Karpas-422 (cell line): ENCODE measurements at regions not wholly inside any gene's neighbourhood (a gene's known extent, or its start where the extent isn't known, plus 50 kb on each side); places are given as distances from the start of the nearest gene placed in this dataset.
"Not testable (repeated sequence)": the region's sequence is repeated elsewhere in the genome, so short reads cannot be mapped to it uniquely, and the experiment has no call there.

Experiments used
- DNase-seq: peaks from one replicate; pipeline ENCODE4 v3.0.0-alpha.2; 2015
- H2AFZ ChIP-seq: fragments of 200-600 bp; sonication (generic); 2 replicates; pipeline ENCODE4 v1.6.1; 2014; ENCODE audit warnings: antibody characterized with exemption, low read length, mixed read lengths
- H3K27ac ChIP-seq: fragments of 200-600 bp; sonication (generic); 2 replicates; pipeline ENCODE4 v1.5.1; 2014; ENCODE audit warnings: mild to moderate bottlenecking, low read length, moderate library complexity
- H3K27me3 ChIP-seq: fragments of 200-600 bp; sonication (generic); 2 replicates; pipeline ENCODE4 v1.6.1; 2014; ENCODE audit warnings: low read length, mixed read lengths
- H3K36me3 ChIP-seq: fragments of 200-600 bp; sonication (generic); 2 replicates; pipeline ENCODE4 v1.6.1; 2014; ENCODE audit warnings: low read length, mixed read lengths; ENCODE audit not compliant: insufficient read depth
- H3K4me1 ChIP-seq: fragments of 200-600 bp; sonication (generic); 2 replicates; pipeline ENCODE4 v1.6.1; 2014; ENCODE audit warnings: mild to moderate bottlenecking, low read length, mixed read lengths
- H3K4me2 ChIP-seq: fragments of 200-600 bp; sonication (generic); 2 replicates; pipeline ENCODE4 v1.6.1; 2014; ENCODE audit warnings: low read length, low read depth, mild to moderate bottlenecking; ENCODE audit not compliant: poor library complexity, severe bottlenecking
- H3K4me3 ChIP-seq: fragments of 200-600 bp; sonication (generic); 2 replicates; pipeline ENCODE4 v1.5.1; 2014; ENCODE audit warnings: mild to moderate bottlenecking, antibody characterized with exemption, low read length, mixed read lengths
- H3K79me2 ChIP-seq: fragments of 200-600 bp; sonication (generic); 2 replicates; pipeline ENCODE4 v1.6.1; 2014; ENCODE audit warnings: mild to moderate bottlenecking, low read length, mixed read lengths
- H3K9ac ChIP-seq: fragments of 200-600 bp; sonication (generic); 2 replicates; pipeline ENCODE4 v1.6.0; 2014; ENCODE audit warnings: low read length
- H3K9me2 ChIP-seq: fragments of 200-600 bp; sonication (generic), shearing (Covaris generic); replicated peaks from 2 replicates; pipeline ENCODE4 v1.6.0; 2014; ENCODE audit warnings: mild to moderate bottlenecking, low read length, moderate library complexity; ENCODE audit not compliant: insufficient read depth
- H3K9me3 ChIP-seq: fragments of 300-700, 200-600 bp; sonication (generic); 2 replicates; pipeline ENCODE4 v1.6.1; 2014; ENCODE audit warnings: low read length, mixed read lengths
- H4K20me1 ChIP-seq: fragments of 200-600 bp; sonication (generic); 2 replicates; pipeline ENCODE4 v1.6.1; 2014; ENCODE audit warnings: mild to moderate bottlenecking, antibody characterized with exemption, low read length, low read depth; ENCODE audit not compliant: insufficient read depth

GRCh38 chr18:22826726-22827125 is 106.4 kb upstream of the RBBP8 start:
- Histone ChIP-seq H3K9ac (no peak overlapping the region), H3K36me3 (no peaks in the 10 kb centered on the region), H2AFZ (no peak overlapping the region), H3K4me1 (peaks cover 8% of the 10 kb centered on the region), H3K4me2 (no peak overlapping the region), H3K79me2 (no peaks in the 10 kb centered on the region), H3K9me2 (no peaks in the 10 kb centered on the region), H3K27me3 (no peaks in the 10 kb centered on the region), H3K27ac (no peak overlapping the region), H3K4me3 (no peak overlapping the region), H3K9me3 (no peaks in the 10 kb centered on the region), H4K20me1 (no peaks in the 10 kb centered on the region)
- no peak for DNase-seq

- Histone ChIP-seq H3K4me3 (no peak overlapping the region), H3K9me3 (no peaks in the 10 kb centered on the region), H3K79me2 (no peaks in the 10 kb centered on the region), H3K27me3 (no peaks in the 10 kb centered on the region), H3K9me2 (no peaks in the 10 kb centered on the region), H2AFZ (no peak overlapping the region), H3K27ac (no peak overlapping the region), H3K9ac (no peak overlapping the region), H3K4me1 (peaks cover 11% of the 10 kb centered on the region), H4K20me1 (no peaks in the 10 kb centered on the region), H3K4me2 (no peak overlapping the region), H3K36me3 (no peaks in the 10 kb centered on the region)
- no peak for DNase-seq
Measured at GRCh38 chr18:22827216-22827615, 105.9 kb upstream of the RBBP8 start.

GRCh38 chr18:22827741-22828140 is 105.4 kb upstream of the RBBP8 start:
- Histone ChIP-seq H2AFZ (no peak overlapping the region), H3K9ac (no peak overlapping the region), H4K20me1 (no peaks in the 10 kb centered on the region), H3K79me2 (no peaks in the 10 kb centered on the region), H3K27ac (no peak overlapping the region), H3K27me3 (no peaks in the 10 kb centered on the region), H3K9me2 (no peaks in the 10 kb centered on the region), H3K4me1 (peaks cover 11% of the 10 kb centered on the region), H3K4me3 (no peak overlapping the region), H3K36me3 (no peaks in the 10 kb centered on the region), H3K9me3 (no peaks in the 10 kb centered on the region), H3K4me2 (no peak overlapping the region)
- DNase-seq: no peak

DNA sequence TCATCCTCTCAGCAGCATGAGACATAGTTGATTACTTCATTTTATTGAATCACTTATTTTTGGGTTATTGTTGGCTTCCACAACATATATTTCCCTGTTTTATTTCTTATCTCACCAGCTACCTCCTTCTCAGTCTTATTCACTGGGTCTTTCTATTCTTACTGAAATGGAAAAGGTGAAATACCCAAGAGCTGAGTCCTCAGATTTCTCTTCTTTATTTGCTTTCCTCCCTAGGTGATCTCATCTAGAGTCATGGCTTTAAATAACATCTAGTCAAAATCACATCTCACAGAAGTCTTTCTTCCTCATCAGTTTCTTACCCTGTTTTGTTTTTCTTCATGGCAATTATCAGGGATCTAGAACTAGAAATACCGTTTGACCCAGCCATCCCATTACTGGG is 105.0 kb upstream of the RBBP8 start:
- DNase-seq: no peak
- no peaks in the 10 kb centered on the region for H4K20me1 ChIP-seq
- no peaks in the 10 kb centered on the region for H3K36me3 ChIP-seq
- no peaks in the 10 kb centered on the region for H3K27me3 ChIP-seq
- no peaks in the 10 kb centered on the region for H3K79me2 ChIP-seq
- peaks cover 11% of the 10 kb centered on the region for H3K4me1 ChIP-seq
- H2AFZ ChIP-seq: no peak overlapping the region
- H3K9me2 ChIP-seq: no peaks in the 10 kb centered on the region
- H3K9me3 ChIP-seq: no peaks in the 10 kb centered on the region
- H3K4me2 ChIP-seq: no peak overlapping the region
- H3K4me3 ChIP-seq: no peak overlapping the region
- H3K27ac ChIP-seq: no peak overlapping the region
- H3K9ac ChIP-seq: no peak overlapping the region

GRCh38 chr18:22828583-22828982 is 104.5 kb upstream of the RBBP8 start:
- not testable (repeated sequence) for H3K4me2 ChIP-seq, H3K79me2 ChIP-seq, H3K9me3 ChIP-seq, H3K27me3 ChIP-seq, H3K4me3 ChIP-seq, DNase-seq, H4K20me1 ChIP-seq, H3K9ac ChIP-seq, H3K27ac ChIP-seq, H3K36me3 ChIP-seq, H2AFZ ChIP-seq, H3K9me2 ChIP-seq
- H3K4me1 ChIP-seq: peaks cover 11% of the 10 kb centered on the region

- no peaks in the 10 kb centered on the region for H4K20me1 ChIP-seq
- no peaks in the 10 kb centered on the region for H3K27me3 ChIP-seq
- H3K79me2 ChIP-seq: no peaks in the 10 kb centered on the region
- no peak overlapping the region for H3K4me3 ChIP-seq
- no peaks in the 10 kb centered on the region for H3K9me3 ChIP-seq
- H3K9ac ChIP-seq: no peak overlapping the region
- H3K36me3 ChIP-seq: no peaks in the 10 kb centered on the region
- H3K4me1 ChIP-seq: peaks cover 11% of the 10 kb centered on the region
- no peak for DNase-seq
- no peak overlapping the region for H3K4me2 ChIP-seq
- H3K9me2 ChIP-seq: no peaks in the 10 kb centered on the region
- H2AFZ ChIP-seq: no peak overlapping the region
- H3K27ac ChIP-seq: no peak overlapping the region
Measured at GRCh38 chr18:22829781-22830180, 103.3 kb upstream of the RBBP8 start.

DNA sequence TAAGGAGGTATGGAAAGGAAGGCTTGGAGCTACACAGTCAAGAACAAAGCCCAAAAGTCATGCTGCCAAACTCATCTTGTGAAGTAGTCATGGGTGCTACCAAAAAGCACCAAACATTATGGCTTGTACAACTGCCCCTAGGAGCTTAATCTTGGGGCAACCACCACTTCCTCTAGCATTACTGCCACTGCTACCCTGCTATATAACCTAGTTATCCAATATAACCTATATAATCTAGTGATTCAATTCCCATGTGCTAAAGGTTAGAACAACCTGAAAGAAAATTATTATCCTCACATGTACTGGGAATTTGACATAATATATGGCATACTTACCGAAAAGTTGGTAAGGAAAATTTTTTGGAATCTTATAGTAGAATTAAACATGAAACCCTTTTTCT is 102.6 kb upstream of the RBBP8 start:
- H3K9me3 ChIP-seq: no peaks in the 10 kb centered on the region
- peaks cover 11% of the 10 kb centered on the region for H3K4me1 ChIP-seq
- no peak overlapping the region for H3K4me2 ChIP-seq
- H3K9me2 ChIP-seq: no peaks in the 10 kb centered on the region
- no peak overlapping the region for H3K4me3 ChIP-seq
- H4K20me1 ChIP-seq: no peaks in the 10 kb centered on the region
- no peak overlapping the region for H3K27ac ChIP-seq
- no peak for DNase-seq
- H3K36me3 ChIP-seq: no peaks in the 10 kb centered on the region
- H2AFZ ChIP-seq: no peak overlapping the region
- no peaks in the 10 kb centered on the region for H3K27me3 ChIP-seq
- H3K79me2 ChIP-seq: no peaks in the 10 kb centered on the region
- no peak overlapping the region for H3K9ac ChIP-seq

- no peak overlapping the region for H3K27ac ChIP-seq
- H3K4me1 ChIP-seq: peaks cover 11% of the 10 kb centered on the region
- H3K9ac ChIP-seq: no peak overlapping the region
- H3K27me3 ChIP-seq: no peaks in the 10 kb centered on the region
- no peaks in the 10 kb centered on the region for H3K36me3 ChIP-seq
- no peaks in the 10 kb centered on the region for H3K79me2 ChIP-seq
- DNase-seq: no peak
- no peaks in the 10 kb centered on the region for H3K9me3 ChIP-seq
- no peaks in the 10 kb centered on the region for H3K9me2 ChIP-seq
- H3K4me2 ChIP-seq: no peak overlapping the region
- H3K4me3 ChIP-seq: no peak overlapping the region
- peak overlapping the region; percentile 28; the same call in 1 of the 2 replicates for H2AFZ ChIP-seq
- H4K20me1 ChIP-seq: no peaks in the 10 kb centered on the region
Measured at GRCh38 chr18:22831441-22831904, 101.7 kb upstream of the RBBP8 start.

GRCh38 chr18:22836932-22837331 is 96.2 kb upstream of the RBBP8 start:
- no peaks in the 10 kb centered on the region for H3K9me3 ChIP-seq
- no peak overlapping the region for H3K9ac ChIP-seq
- H3K4me1 ChIP-seq: peaks cover under 1% of the 10 kb centered on the region
- H3K36me3 ChIP-seq: no peaks in the 10 kb centered on the region
- DNase-seq: no peak
- no peak overlapping the region for H3K4me2 ChIP-seq
- H4K20me1 ChIP-seq: no peaks in the 10 kb centered on the region
- H2AFZ ChIP-seq: no peak overlapping the region
- no peak overlapping the region for H3K4me3 ChIP-seq
- no peaks in the 10 kb centered on the region for H3K27me3 ChIP-seq
- H3K27ac ChIP-seq: no peak overlapping the region
- H3K9me2 ChIP-seq: no peaks in the 10 kb centered on the region
- no peaks in the 10 kb centered on the region for H3K79me2 ChIP-seq
